ENCODE measurements at regions not wholly inside any gene's neighbourhood (a gene's known extent, or its start where the extent isn't known, plus 50 kb on each side); places are given as distances from the start of the nearest gene placed in this dataset.
"Not testable (repeated sequence)": the region's sequence is repeated elsewhere in the genome, so short reads cannot be mapped to it uniquely, and the experiment has no call there.

DNA sequence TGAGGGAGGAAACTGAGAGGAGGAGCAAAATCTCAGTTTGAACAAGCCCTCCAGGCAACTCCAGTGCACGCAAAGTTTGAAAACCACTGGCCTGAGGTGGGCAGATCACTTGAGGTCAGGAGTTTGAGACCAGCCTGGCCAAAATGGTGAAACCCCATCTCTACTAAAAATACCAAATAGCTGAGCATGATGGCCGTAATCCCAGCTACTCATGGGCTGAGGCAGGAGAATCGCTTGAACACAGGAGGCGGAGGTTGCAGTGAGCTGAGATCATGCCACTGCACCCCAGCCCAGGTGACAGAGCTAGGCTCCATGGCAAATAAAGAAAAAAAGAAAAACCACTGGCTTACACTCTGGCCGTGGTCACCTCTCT, 51.9 kb upstream of the SLC1A4 start:
- DNase-seq (ENCODE audit: low read depth in 3 of 3, low spot score in 1 of 3) = not testable (repeated sequence)

DNA sequence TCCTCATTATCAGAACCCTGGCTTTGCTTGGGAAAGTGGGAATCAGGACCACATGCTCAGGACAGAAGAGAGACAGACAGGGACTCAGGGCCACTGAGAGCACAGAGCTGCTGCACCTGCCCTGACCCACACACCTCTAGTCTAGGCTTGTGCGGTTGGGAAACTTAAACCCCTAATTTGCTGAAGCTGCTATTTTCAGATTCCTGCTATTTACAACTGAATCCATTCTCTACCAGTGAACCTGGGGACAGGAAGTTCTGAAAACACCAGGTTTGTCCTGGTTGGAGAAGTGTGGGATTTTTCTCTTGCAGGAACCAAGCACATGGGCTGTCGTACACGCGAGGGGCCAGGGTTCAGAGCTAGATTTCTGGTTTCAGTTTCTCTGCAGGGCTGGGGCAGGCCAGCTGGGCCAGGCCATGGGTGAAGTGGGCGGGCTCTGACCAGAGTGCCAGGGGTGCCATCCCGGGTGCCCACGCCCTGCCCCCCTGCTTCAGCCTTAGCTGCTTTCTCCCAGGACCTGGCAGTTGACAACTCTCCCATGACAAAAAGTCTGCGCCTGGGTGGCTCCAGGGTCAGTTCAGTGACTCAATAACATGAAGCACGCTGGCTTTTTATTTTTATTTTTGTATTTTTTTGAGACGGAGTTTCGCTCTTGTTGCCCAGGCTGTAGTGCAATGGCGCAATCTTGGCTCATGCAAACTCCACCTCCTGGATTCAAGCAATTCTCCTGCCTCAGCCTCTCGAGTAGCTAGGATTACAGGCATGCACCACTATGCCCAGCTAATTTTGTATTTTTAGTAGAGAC, 51.3 kb upstream of the SLC1A4 start:
- DNase-seq (ENCODE audit: low read depth in 3 of 3, low spot score in 1 of 3) = no peak

DNA sequence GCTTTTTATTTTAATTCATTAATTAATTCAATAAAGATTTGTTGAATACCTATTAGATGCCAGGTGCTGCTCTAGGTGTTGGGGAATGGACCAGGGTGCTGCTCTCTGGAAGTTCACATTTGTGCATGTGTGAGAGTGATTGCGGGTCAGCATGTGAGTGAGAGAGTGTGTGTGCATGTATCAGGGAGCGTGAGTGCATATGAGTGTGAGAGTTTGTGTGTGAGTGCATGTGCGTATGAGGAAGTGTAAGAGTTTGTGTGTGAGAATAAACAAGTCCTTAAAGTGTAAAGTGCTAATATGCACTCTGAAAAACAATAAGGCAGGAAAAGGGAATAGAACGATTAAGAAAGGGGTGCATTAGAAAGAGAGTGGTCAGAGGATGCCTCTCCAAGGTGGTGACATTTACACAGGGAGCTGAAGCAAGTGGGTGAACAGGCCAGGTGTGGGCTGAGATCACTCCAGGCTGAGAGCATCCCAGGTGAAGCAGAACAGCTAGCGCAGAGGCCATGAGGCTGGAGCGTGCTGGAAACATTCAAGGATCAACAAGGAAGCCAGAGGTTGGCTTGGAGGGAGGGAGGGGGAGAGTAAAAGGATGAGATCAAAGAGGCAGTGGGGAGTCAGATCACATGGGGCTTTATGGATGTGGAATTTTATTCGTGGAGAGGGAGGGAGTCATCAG, 50.5 kb upstream of the SLC1A4 start:
- DNase-seq (ENCODE audit: low read depth in 3 of 3, low spot score in 1 of 3) = no peak

DNA sequence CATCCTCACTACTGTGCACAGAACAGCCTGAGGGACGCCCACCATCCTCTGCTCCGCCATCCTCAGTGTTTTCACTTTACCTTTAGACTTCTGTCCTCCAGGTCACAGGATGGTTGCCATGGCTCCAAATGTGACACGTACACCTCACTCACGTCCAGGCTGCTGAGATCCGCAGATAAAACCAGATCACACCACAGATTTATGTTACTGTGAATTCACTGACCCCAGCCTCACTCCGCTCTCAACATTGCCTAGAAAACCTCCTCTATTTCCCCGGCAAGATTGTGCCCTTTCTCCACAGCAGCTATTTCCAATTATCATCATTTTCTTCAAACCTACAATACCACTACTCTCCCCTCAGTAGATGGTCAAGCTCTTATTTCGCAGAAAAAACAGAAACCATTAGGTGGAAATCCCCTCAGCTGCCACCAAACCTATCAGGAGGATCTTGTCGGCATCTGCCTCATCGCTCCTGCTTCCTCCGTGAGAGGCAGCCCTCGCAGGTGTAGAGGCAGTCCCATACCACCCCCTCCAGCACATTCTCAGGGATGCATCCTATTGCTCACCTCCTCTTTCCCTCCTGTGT, 49.8 kb upstream of the SLC1A4 start:
- DNase-seq (ENCODE audit: low read depth in 3 of 3, low spot score in 1 of 3) = no peak

All from stimulated activated CD4-positive, alpha-beta T cell treated with anti-CD3 and anti-CD28 coated beads, TNF-alpha, amount 100 ng/mL, for 1 hour (primary cell).